NB4 (cell line): ENCODE measurements at regions not wholly inside any gene's neighbourhood (a gene's known extent, or its start where the extent isn't known, plus 50 kb on each side); places are given as distances from the start of the nearest gene placed in this dataset.
A peak's percentile ranks its signal among the peaks of the same experiment; 100 is the strongest.

Experiments
- DNase-seq: peaks from one replicate; pipeline ENCODE4 v3.0.0; 2010; ENCODE audit warnings: low read depth
- H3K4me3 ChIP-seq: one replicate; pipeline ENCODE4 v1.5.1; 2011; ENCODE audit warnings: mild to moderate bottlenecking, low read depth, low read length, moderate library complexity
- MYC ChIP-seq: IDR thresholded peaks from 2 replicates; pipeline ENCODE4 v1.6.1; 2011; ENCODE audit warnings: low read depth, low read length
- POLR2A ChIP-seq: IDR thresholded peaks from 2 replicates; pipeline ENCODE4 v1.6.1; 2011; ENCODE audit warnings: mild to moderate bottlenecking; ENCODE audit not compliant: insufficient read length; ENCODE audit errors: extremely low read depth
- TF ChIP-seq, protein P1 (sequence below): IDR thresholded peaks from 2 replicates; pipeline ENCODE4 v1.6.1; 2011; ENCODE audit warnings: low read depth, low read length
- TF ChIP-seq, protein P2 (sequence below): IDR thresholded peaks from one replicate; pipeline ENCODE4 v1.5.1; 2012; ENCODE audit warnings: low read depth, low read length

DNA sequence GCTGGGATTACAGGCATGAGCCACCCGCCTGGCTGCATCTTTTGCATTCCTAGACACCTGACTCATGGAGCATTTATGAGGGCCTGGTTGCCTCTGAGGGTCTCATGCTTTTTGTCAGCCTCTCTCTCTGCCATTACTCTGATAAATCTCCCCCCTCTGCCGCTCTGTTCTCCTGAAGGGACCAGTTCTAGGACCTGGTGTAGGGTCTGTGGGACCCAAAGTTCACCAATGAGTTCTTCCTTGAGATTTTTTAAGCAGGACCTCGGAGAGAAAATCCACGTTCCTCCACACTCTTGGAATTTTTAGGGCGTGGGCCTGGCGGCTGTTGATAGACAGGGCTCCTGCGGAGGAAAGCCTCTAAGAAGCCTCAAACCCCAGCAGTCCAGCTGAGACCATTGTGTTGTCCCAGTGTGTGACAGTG, 91.9 kb upstream of the ERRFI1 start:
- no peak overlapping the region for H3K4me3 ChIP-seq
- TF ChIP-seq, protein P1, sequence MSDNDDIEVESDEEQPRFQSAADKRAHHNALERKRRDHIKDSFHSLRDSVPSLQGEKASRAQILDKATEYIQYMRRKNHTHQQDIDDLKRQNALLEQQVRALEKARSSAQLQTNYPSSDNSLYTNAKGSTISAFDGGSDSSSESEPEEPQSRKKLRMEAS = no peak
- TF ChIP-seq, protein P2, sequence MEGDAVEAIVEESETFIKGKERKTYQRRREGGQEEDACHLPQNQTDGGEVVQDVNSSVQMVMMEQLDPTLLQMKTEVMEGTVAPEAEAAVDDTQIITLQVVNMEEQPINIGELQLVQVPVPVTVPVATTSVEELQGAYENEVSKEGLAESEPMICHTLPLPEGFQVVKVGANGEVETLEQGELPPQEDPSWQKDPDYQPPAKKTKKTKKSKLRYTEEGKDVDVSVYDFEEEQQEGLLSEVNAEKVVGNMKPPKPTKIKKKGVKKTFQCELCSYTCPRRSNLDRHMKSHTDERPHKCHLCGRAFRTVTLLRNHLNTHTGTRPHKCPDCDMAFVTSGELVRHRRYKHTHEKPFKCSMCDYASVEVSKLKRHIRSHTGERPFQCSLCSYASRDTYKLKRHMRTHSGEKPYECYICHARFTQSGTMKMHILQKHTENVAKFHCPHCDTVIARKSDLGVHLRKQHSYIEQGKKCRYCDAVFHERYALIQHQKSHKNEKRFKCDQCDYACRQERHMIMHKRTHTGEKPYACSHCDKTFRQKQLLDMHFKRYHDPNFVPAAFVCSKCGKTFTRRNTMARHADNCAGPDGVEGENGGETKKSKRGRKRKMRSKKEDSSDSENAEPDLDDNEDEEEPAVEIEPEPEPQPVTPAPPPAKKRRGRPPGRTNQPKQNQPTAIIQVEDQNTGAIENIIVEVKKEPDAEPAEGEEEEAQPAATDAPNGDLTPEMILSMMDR = no peak
- no peak for TF ChIP-seq MYC
- no peak for DNase-seq

DNA sequence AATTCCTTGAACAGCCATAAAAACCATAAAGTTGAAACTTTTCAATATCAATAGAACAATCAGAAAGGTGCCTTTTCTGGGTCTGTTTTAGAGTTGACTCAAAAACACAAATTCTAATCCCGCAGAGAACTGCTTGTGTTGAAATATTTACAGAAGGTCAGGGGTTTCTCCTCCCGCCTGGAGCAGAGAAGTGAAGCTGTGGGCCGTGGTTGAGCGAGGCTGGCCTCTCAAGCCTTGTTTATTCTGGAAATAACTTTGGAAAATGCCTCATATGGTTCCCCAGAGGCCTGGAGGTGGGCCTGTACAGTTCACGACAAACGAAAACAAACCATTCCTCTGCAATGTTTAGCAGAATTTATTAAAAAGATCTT, 90.8 kb upstream of the ERRFI1 start:
- TF ChIP-seq POLR2A (no peak), MYC (no peak)
- TF ChIP-seq, protein P2 = no peak
- TF ChIP-seq, protein P1 = no peak
- no peak overlapping the region for H3K4me3 ChIP-seq
- peak; percentile 52 for DNase-seq

DNA sequence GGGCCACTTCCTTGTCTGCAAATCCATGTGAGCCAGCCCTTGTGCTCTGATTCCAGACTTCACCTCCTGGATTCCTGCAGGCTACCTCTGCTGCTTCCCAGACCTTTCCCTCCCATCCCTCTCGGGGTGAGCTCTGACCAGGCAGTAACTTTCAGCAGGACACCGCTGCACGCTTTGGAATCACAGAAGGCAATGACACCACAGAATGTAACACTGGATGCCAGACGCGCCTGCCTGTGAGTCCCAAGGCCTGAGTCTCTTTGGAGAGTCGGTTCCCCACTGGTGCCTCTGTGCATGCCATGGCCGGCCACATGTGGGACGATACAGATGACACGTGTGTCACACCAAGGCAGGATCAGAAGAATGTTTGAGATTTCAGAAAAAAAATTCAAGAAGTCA, 89.7 kb upstream of the ERRFI1 start:
- TF ChIP-seq POLR2A (no peak), MYC (no peak)
- TF ChIP-seq, protein P2 = no peak
- TF ChIP-seq, protein P1 = no peak
- H3K4me3 ChIP-seq = no peak overlapping the region
- no peak for DNase-seq

DNA sequence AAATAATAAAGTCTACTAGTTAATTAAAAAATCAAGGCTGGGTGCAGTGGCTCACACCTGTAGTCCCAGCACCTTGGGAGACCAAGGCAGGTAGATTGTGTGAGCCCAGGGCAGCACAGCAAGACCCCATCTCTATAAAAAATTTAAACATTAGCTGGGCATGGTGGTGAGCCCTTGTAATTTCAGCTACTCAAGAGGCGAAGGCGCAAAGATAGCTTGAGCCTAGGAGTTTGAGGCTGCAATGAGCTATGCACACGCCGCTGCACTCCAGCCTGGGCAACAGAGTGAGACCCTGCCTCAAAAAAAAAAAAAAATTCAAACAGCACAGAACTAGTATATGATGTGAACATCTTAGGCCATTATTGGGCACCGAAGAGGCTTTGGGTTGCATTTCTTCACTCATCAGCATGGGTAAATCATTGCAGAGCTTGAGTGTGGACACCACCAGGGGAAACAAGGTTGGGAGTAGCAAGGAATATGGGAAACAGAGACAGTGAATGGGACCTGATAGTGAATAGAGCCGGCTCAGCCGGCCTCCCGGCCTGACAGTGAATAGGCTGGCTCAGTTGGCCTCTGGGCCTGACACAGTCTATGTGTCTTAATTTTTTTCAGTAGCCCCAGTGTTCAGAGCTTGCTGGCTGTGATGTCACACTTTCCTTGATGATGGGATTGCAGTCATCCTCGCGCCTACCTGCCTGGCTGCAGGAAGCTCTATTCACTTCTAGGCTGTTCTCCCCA, 89.1 kb upstream of the ERRFI1 start:
- DNase-seq = no peak
- H3K4me3 ChIP-seq = no peak overlapping the region
- TF ChIP-seq POLR2A (no peak), MYC (no peak)
- TF ChIP-seq, protein P2 = no peak
- TF ChIP-seq, protein P1 = no peak

DNA sequence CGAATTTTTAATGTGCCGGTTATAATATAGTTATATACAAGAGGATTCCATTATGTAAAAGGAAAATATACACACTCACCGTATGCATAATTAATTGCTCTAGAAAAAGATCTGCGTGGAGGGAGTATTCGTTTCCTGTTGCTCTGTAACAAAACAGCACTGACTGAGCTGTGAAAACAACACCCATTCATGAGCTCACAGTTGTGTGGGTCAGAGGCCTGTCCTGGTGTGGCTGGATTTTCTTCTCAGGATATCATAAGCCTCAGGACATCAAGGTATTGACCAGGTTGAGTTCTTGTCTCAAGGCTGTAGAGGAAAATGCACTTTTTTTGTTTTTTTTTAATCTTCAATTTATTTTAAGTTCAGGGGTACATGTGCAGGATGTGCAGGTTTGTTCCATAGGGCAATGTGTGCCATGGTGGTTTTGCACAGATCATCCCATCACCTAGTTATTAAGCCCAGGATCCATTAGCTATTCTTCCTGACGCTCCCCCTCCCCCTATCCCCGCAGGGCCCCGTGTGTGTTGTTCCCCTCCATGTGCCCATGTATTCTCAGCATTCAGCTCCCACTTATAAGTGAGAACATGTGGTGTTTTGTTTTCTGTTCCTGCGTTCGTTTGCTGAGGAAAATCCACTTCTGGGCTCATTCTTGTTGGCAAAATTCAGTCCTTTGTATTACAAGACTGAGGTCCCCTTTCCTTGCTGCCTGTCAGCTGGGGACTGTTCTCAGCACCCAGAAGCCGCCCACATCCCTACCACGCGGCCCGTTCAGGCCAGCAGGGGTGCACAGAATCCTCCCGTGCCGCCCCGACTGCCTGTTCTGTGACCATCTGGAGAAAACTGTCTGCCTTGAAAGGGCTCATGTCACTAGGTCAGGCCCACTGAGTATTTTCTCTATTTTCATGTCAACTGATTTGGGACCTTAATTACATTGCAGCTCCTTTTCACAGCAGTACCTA, 87.4 kb upstream of the ERRFI1 start:
- TF ChIP-seq MYC (peak; percentile 45; the same call in 1 of the 2 replicates), POLR2A (no peak)
- TF ChIP-seq, protein P2 = no peak
- TF ChIP-seq, protein P1 = peak; percentile 45; the same call in 1 of the 2 replicates
- no peak overlapping the region for H3K4me3 ChIP-seq
- peak; percentile 48 for DNase-seq
